Esophagus muscularis mucosa (tissue), 4 donors: ENCODE measurements at regions not wholly inside any gene's neighbourhood (a gene's known extent, or its start where the extent isn't known, plus 50 kb on each side); places are given as distances from the start of the nearest gene placed in this dataset.

Experiments
- CTCF ChIP-seq, 3 experiments: fragments of 200-600 bp in 2 of 3; fragments of 450-650 bp in 1 of 3; sonication (generic) in 2 of 3; IDR thresholded peaks; one replicate each; pipeline ENCODE4 v1.5.1; 2017 to 2019; ENCODE audit warnings: antibody characterized with exemption in 3 of 3, mild to moderate bottlenecking in 2 of 3, moderate library complexity in 1 of 3
- EP300 ChIP-seq: sonication (generic); formaldehyde crosslinking; IDR thresholded peaks from one replicate; pipeline ENCODE4 v1.6.1; 2017; ENCODE audit warnings: antibody characterized with exemption
- POLR2A ChIP-seq: fragments of 450-650 bp; IDR thresholded peaks from one replicate; pipeline ENCODE4 v1.6.1; 2017; ENCODE audit warnings: antibody characterized with exemption, moderate library complexity, mild to moderate bottlenecking, low read depth
- POLR2AphosphoS5 ChIP-seq, 2 donors: sonication (generic); formaldehyde crosslinking; IDR thresholded peaks; one replicate each; pipeline ENCODE4 v1.6.1; 2017; ENCODE audit warnings: antibody characterized with exemption in 2 of 2

GRCh38 chr2:113341191-113341869 lies 62.6 kb upstream of the PAX8 start:
- TF ChIP-seq POLR2A (no peak), CTCF (IDR thresholded peaks at IDR 0.05) (no peak), EP300 (no peak), POLR2AphosphoS5 (IDR thresholded peaks at IDR 0.05) (no peak)
